ENCODE measurements at regions not wholly inside any gene's neighbourhood (a gene's known extent, or its start where the extent isn't known, plus 50 kb on each side); places are given as distances from the start of the nearest gene placed in this dataset.
A peak's percentile ranks its signal among the peaks of the same experiment; 100 is the strongest.

DNA sequence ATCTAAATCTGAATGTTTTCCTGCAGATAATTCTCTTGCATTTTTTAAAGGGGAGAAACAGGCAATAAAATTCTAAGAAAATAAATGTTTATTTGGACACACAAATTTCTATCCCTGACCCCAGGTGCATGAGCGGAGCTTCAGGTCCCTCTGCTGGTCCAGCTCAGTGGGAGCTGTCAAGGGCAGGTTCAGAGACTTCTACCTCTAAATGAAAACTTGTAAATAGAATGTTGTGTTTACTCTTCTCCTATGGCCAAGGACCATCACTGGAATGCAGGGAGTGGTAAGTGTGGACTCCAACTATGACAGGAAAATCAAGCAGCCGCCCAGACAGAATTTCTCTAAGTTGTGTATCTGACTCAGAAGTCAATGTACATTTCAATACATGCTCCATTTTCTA is 148.6 kb upstream of the TTC29 start:
- H2AFZ ChIP-seq (ENCODE audit: low read length): no peak overlapping the region
- TF ChIP-seq CBX8 (IDR thresholded peaks at IDR 0.05; ENCODE audit: borderline replicate concordance, low read depth, low read length) (no peak), POU5F1 (IDR thresholded peaks at IDR 0.05; ENCODE audit: low read depth, low read length) (no peak), RAD21 (IDR thresholded peaks at IDR 0.05 in 1 of 2, conservative IDR thresholded peaks at IDR 0.05 in 1 of 2; ENCODE audit: low read depth in 2 of 2, low read length in 2 of 2) (peak; percentile 71 to 75), CHD2 (IDR thresholded peaks at IDR 0.05; ENCODE audit: low read length) (no peak)
- TF ChIP-seq, protein P1, sequence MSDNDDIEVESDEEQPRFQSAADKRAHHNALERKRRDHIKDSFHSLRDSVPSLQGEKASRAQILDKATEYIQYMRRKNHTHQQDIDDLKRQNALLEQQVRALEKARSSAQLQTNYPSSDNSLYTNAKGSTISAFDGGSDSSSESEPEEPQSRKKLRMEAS (IDR thresholded peaks at IDR 0.05): no peak
- TF ChIP-seq, protein P2, sequence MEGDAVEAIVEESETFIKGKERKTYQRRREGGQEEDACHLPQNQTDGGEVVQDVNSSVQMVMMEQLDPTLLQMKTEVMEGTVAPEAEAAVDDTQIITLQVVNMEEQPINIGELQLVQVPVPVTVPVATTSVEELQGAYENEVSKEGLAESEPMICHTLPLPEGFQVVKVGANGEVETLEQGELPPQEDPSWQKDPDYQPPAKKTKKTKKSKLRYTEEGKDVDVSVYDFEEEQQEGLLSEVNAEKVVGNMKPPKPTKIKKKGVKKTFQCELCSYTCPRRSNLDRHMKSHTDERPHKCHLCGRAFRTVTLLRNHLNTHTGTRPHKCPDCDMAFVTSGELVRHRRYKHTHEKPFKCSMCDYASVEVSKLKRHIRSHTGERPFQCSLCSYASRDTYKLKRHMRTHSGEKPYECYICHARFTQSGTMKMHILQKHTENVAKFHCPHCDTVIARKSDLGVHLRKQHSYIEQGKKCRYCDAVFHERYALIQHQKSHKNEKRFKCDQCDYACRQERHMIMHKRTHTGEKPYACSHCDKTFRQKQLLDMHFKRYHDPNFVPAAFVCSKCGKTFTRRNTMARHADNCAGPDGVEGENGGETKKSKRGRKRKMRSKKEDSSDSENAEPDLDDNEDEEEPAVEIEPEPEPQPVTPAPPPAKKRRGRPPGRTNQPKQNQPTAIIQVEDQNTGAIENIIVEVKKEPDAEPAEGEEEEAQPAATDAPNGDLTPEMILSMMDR (IDR thresholded peaks at IDR 0.05; ENCODE audit: control extremely low read depth in 1 of 3, insufficient read depth in 1 of 3, low read depth in 1 of 3, low read length in 3 of 3): peak; percentile 44 to 56 (median 45)

More for the DNA sequence above, 148.6 kb upstream of the TTC29 start:
- Histone ChIP-seq H2AK5ac (ENCODE audit: low read depth, low read length) (no peak overlapping the region), H3K36me3 (ENCODE audit: control insufficient read depth in 2 of 4, insufficient read depth in 4 of 4, low read length in 3 of 4) (no peaks in the 10 kb centered on the region), H3K27ac (ENCODE audit: low read depth, low read length) (no peak overlapping the region), H3K79me2 (ENCODE audit: control insufficient read depth in 1 of 2, insufficient read depth in 2 of 2, low read length in 2 of 2) (no peaks in the 10 kb centered on the region), H3K9me3 (ENCODE audit: insufficient read depth in 2 of 2, low read depth in 1 of 2, low read length in 1 of 2) (no peaks in the 10 kb centered on the region), H3K23me2 (ENCODE audit: low read depth, low read length) (0 out of 2 replicates have a peak, but pooled peaks cover 2% of the 10 kb centered on the region), H2BK20ac (ENCODE audit: low read length) (no peak overlapping the region), H3K4me2 (ENCODE audit: insufficient read depth in 1 of 2, low read depth in 2 of 2, low read length in 2 of 2) (no peak overlapping the region), H3K56ac (replicated peaks; ENCODE audit: insufficient read length, low read depth, low read length) (no peak overlapping the region), H2BK5ac (ENCODE audit: low read depth, low read length) (no peak overlapping the region), H3K18ac (ENCODE audit: extremely low read depth, low read length) (no peak overlapping the region), H3K14ac (ENCODE audit: insufficient read length) (no peak overlapping the region), H4K8ac (ENCODE audit: extremely low read depth, insufficient read depth, low read length) (no peak overlapping the region), H4K5ac (ENCODE audit: insufficient read length, low read depth, low read length) (no peak overlapping the region), H2BK15ac (ENCODE audit: low read length) (no peak overlapping the region), H2BK12ac (ENCODE audit: low read depth, low read length) (no peak overlapping the region), H4K91ac (replicated peaks; ENCODE audit: insufficient read length, low read length) (no peak overlapping the region), H2BK120ac (replicated peaks; ENCODE audit: low read depth, low read length) (no peak overlapping the region), H3K9ac (replicated peaks in 1 of 4; ENCODE audit: extremely low read depth in 1 of 4, low read depth in 3 of 4, low read length in 3 of 4) (no peak overlapping the region), H3K27me3 (replicated peaks in 1 of 4; ENCODE audit: control insufficient read depth in 3 of 4, extremely low read depth in 1 of 4, insufficient read depth in 3 of 4, low read length in 3 of 4) (no peaks in the 10 kb centered on the region), H3K4me3 (ENCODE audit: extremely low read depth in 1 of 4, insufficient read depth in 2 of 4, low read depth in 3 of 4, low read length in 4 of 4) (no peak overlapping the region), H4K20me1 (replicated peaks in 1 of 2; ENCODE audit: control insufficient read depth in 1 of 2, insufficient read depth in 2 of 2, low read length in 2 of 2) (no peaks in the 10 kb centered on the region), H3K23ac (ENCODE audit: insufficient read length) (no peak overlapping the region), H3K4ac (replicated peaks; ENCODE audit: insufficient read length, low read depth, low read length) (no peak overlapping the region), H3K79me1 (ENCODE audit: low read depth, low read length) (no peaks in the 10 kb centered on the region), H3K4me1 (replicated peaks in 1 of 4; ENCODE audit: control insufficient read depth in 3 of 4, insufficient read depth in 4 of 4, low read length in 3 of 4) (no peaks in the 10 kb centered on the region)
- no peak for FAIRE-seq
- ChIA-PET CTCF (ENCODE audit: partially characterized antibody) (interaction anchor here (0.8 to 9.5 kb wide), 4 partner anchors 70 to 503 kb away, joined by 3 to 120 read pairs (median 4); no protein-coding TSS in a partner anchor), POLR2A (ENCODE audit: partially characterized antibody) (no interaction called here)
- 88% methylated on average over 2 of the region's 2 CpGs; no CpG with 5 or more reads in 1 of the 2 experiments for WGBS, 2 experiments (ENCODE audit: extremely low coverage in 1 of 2, insufficient coverage in 1 of 2, insufficient read length in 1 of 2, insufficient replicate concordance in 2 of 2, low coverage in 1 of 2, low lambda C conversion rate in 2 of 2, missing lambda C conversion rate in 1 of 2)
- DNase-seq (ENCODE audit: low read depth in 1 of 2, low spot score in 2 of 2): no peak
